ENCODE measurements at regions not wholly inside any gene's neighbourhood (a gene's known extent, or its start where the extent isn't known, plus 50 kb on each side); places are given as distances from the start of the nearest gene placed in this dataset.

DNA sequence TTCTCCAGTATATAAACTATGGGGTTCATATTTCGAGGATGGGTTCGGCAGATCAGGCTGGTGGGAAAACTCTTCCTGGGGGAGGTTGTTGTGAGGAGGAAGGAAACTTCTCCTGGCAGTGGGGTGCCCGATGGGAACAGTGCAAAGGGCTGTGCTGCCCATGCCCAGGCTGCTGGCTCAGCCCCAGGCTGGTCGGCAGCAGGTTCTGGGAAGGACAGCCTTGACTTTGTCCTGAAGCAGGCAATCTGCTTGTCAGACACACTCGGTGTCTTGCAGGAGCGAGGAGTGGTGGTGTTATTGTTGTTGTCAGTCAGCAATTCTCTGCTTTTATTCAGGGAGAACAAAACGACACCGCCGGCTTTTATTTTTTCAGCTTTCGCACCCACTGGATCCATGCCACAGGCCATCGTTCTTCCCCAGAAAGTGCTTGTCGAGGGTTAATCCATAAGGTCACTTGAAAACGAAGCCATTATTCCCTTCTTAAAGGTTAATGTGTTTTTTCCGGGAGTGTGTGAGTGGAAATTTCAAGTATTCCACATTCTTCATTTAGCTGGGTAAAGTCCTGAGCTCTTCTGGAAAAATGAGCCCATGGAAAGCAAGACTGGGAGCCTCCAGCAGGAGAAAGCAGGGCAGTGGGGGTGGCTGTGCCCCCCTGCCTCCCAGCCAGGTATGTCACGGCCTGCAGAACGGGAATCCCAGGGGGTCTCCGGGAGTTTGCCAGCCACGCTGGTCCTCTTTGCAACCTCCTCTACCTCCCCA, 57.0 kb upstream of the STX16 start:
- no peak for DNase-seq (ENCODE audit: extremely low read depth, low read depth)
- TF ChIP-seq, protein P1, sequence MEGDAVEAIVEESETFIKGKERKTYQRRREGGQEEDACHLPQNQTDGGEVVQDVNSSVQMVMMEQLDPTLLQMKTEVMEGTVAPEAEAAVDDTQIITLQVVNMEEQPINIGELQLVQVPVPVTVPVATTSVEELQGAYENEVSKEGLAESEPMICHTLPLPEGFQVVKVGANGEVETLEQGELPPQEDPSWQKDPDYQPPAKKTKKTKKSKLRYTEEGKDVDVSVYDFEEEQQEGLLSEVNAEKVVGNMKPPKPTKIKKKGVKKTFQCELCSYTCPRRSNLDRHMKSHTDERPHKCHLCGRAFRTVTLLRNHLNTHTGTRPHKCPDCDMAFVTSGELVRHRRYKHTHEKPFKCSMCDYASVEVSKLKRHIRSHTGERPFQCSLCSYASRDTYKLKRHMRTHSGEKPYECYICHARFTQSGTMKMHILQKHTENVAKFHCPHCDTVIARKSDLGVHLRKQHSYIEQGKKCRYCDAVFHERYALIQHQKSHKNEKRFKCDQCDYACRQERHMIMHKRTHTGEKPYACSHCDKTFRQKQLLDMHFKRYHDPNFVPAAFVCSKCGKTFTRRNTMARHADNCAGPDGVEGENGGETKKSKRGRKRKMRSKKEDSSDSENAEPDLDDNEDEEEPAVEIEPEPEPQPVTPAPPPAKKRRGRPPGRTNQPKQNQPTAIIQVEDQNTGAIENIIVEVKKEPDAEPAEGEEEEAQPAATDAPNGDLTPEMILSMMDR (IDR thresholded peaks at IDR 0.05; ENCODE audit: low read depth, low read length), result no peak

GRCh38 chr20:58592076-58592695, 58.9 kb upstream of the STX16 start:
- DNase-seq (ENCODE audit: extremely low read depth, low read depth), result no peak
- TF ChIP-seq, protein P1 (IDR thresholded peaks at IDR 0.05; ENCODE audit: low read depth, low read length), result no peak

DNA sequence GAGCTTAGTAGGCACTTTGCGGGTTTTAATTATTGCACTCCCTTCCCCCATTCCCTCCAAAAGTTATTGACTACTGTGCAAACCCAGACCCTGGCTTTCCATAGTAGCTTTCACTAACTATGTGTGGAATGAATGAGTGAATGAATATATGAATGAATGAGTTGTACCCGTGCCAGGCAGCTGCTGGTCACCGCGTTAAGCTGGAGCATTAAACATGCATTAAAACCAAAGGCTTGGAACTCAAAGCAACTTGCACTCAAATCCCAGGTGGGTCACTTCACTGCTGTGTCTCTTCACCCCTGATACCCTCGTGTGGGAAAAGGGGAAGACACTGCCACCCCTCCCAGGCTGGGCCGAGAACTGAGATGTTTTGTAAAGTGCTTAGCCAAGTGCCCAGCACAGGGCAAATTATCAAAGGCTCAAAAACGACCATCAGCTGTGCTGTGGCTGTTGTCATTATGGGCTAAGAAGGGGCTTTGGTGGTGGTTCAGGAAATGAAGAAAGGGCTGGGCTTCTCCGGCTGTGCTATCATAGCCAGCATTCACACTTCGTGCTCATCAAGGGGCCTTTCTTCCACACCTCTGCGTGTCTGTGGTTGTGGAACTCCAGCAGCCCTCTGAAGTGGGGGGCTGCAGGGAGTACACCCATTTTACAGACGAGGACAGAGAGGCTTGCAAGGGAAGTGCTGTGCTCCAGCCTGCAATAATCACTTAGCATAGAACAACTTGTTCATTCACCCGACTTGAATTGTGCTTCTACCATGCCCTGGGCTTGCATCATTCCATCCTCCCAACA, 60.2 kb upstream of the STX16 start:
- TF ChIP-seq, protein P1 (IDR thresholded peaks at IDR 0.05; ENCODE audit: low read depth, low read length), result no peak
- no peak for DNase-seq (ENCODE audit: extremely low read depth, low read depth)

GRCh38 chr20:58587467-58587866, 63.6 kb upstream of the STX16 start:
- no peak for DNase-seq (ENCODE audit: extremely low read depth, low read depth)

GRCh38 chr20:58586565-58587093, 64.5 kb upstream of the STX16 start:
- DNase-seq (ENCODE audit: extremely low read depth, low read depth), result no peak
- TF ChIP-seq, protein P1 (IDR thresholded peaks at IDR 0.05; ENCODE audit: low read depth, low read length), result no peak

More at GRCh38 chr20:58587467-58587866, 63.6 kb upstream of the STX16 start:
- TF ChIP-seq, protein P1 (IDR thresholded peaks at IDR 0.05; ENCODE audit: low read depth, low read length), result no peak

GRCh38 chr20:58585753-58586540, 65.1 kb upstream of the STX16 start:
- no peak for DNase-seq (ENCODE audit: extremely low read depth, low read depth)
- TF ChIP-seq, protein P1 (IDR thresholded peaks at IDR 0.05; ENCODE audit: low read depth, low read length), result no peak
